Ascending aorta (tissue), 2 donors: ENCODE measurements at regions not wholly inside any gene's neighbourhood (a gene's known extent, or its start where the extent isn't known, plus 50 kb on each side); places are given as distances from the start of the nearest gene placed in this dataset.
"Not testable (repeated sequence)": the region's sequence is repeated elsewhere in the genome, so short reads cannot be mapped to it uniquely, and the experiment has no call there.

Experiments used
- DNase-seq, 2 donors: peaks; one replicate each; pipeline ENCODE4 v3.0.0-alpha.2; 2019; ENCODE audit warnings: low spot score in 2 of 2
- H3K27ac ChIP-seq, 2 donors: fragments of 200-600 bp; sonication (generic); one replicate each; pipeline ENCODE4 v1.5.1; 2016 to 2017; ENCODE audit warnings: mild to moderate bottlenecking in 1 of 2
- H3K27me3 ChIP-seq: fragments of 200-600 bp; sonication (generic); one replicate; pipeline ENCODE4 v1.5.1; 2017
- H3K36me3 ChIP-seq, 2 donors: fragments of 200-600 bp; sonication (generic); one replicate each; pipeline ENCODE4 v1.5.1; 2016
- H3K4me1 ChIP-seq, 2 donors: fragments of 200-600 bp; sonication (generic); one replicate each; pipeline ENCODE4 v1.5.1; 2016 to 2017; ENCODE audit warnings: mild to moderate bottlenecking in 1 of 2
- H3K4me3 ChIP-seq, 2 donors: fragments of 200-600 bp; sonication (generic); one replicate each; pipeline ENCODE4 v1.5.1; 2016 to 2017; ENCODE audit warnings: mild to moderate bottlenecking in 1 of 2
- H3K9me3 ChIP-seq, 2 donors: fragments of 200-600 bp; sonication (generic); one replicate each; pipeline ENCODE4 v1.5.1; 2016
- intact Hi-C: fragments of 100-400 bp; cut with DNase I; formaldehyde crosslinking; loops from one replicate; pipeline ENCODE4 v1.15.1; 2023
- TF ChIP-seq, protein P1 (sequence below), 3 experiments: fragments of 200-600 bp in 2 of 3; fragments of 450-650 bp in 1 of 3; sonication (generic) in 2 of 3; IDR thresholded peaks; one replicate each; pipeline ENCODE4 v1.5.1; 2016 to 2019; ENCODE audit warnings: antibody characterized with exemption in 3 of 3, mild to moderate bottlenecking in 1 of 3, moderate library complexity in 1 of 3

DNA sequence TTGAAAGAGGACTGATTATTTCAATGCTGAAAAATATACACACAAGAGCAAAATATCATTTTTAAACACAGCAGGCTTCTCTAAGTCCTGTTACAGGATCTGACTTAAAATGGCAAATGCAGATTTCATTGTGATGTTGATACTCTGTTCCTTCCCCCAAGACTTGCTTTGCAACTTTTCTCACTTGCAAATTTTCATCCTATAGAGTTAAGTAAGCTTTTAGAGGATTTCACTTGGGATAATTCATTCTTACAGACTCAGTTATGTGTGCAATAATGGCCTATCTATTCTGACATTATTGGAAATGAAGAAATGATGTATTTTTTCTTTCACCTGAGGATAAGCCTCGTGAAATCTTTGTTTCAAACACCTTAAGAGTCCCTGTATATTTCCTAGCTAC is 2403.2 kb downstream of the ARAP2 start:
- intact Hi-C loops: no loop called here
- Histone ChIP-seq H3K4me3 (no peak overlapping the region), H3K27ac (no peak overlapping the region), H3K36me3 (no peaks in the 10 kb centered on the region), H3K27me3 (no peaks in the 10 kb centered on the region), H3K9me3 (no peaks in the 10 kb centered on the region), H3K4me1 (no peaks in the 10 kb centered on the region)
- TF ChIP-seq, protein P1, sequence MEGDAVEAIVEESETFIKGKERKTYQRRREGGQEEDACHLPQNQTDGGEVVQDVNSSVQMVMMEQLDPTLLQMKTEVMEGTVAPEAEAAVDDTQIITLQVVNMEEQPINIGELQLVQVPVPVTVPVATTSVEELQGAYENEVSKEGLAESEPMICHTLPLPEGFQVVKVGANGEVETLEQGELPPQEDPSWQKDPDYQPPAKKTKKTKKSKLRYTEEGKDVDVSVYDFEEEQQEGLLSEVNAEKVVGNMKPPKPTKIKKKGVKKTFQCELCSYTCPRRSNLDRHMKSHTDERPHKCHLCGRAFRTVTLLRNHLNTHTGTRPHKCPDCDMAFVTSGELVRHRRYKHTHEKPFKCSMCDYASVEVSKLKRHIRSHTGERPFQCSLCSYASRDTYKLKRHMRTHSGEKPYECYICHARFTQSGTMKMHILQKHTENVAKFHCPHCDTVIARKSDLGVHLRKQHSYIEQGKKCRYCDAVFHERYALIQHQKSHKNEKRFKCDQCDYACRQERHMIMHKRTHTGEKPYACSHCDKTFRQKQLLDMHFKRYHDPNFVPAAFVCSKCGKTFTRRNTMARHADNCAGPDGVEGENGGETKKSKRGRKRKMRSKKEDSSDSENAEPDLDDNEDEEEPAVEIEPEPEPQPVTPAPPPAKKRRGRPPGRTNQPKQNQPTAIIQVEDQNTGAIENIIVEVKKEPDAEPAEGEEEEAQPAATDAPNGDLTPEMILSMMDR (IDR thresholded peaks at IDR 0.05): no peak
- no peak for DNase-seq

DNA sequence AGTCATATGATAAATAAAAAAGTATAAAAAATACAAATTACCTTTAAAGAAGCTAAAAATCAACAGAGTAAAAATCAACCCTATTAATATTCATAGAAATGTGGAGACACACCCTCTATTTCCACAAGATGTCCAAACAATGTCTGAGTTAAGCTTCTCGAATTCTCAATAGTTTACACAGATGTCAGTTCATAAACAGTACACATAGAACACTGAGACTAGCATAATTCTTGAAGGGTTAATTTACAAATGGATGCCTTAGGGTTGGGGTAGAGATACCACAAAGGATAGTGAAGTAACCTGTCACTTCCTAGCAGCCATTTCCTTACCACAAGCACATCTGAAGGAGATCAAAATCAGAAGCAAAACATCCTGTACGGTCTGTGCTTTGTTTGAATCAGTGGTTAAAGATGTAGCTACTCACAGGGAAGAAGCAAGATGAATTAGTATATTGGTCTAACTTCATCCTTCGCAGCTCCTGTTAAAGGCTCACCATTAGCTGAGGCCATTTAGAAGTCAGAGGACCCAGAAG is 2393.9 kb downstream of the ARAP2 start:
- DNase-seq: no peak
- TF ChIP-seq, protein P1 (IDR thresholded peaks at IDR 0.05): no peak
- no peak overlapping the region for H3K4me3 ChIP-seq
- intact Hi-C loops: no loop called here
- no peaks in the 10 kb centered on the region for H3K36me3 ChIP-seq
- H3K4me1 ChIP-seq: no peaks in the 10 kb centered on the region
- no peaks in the 10 kb centered on the region for H3K9me3 ChIP-seq
- H3K27ac ChIP-seq: no peak overlapping the region
- no peaks in the 10 kb centered on the region for H3K27me3 ChIP-seq

DNA sequence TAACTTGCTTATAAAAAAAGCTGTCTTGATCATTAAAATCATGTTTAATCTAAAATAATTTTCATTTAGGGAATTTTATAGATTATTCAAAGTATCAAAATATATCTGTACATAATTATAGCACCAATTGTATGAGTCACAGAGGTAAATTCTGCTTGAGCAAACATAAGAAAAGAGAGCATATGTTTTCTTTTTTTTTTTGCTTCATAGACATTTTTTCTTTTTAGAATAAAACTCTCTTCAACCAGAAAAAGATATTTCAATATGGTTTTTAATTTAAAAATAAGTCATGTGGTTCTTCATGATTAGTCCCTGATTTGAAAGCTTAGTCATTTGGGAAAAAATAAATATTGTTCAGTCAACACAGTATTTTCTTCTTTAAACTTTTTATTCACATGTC is 2390.6 kb downstream of the ARAP2 start:
- H3K27me3 ChIP-seq, H3K4me3 ChIP-seq, H3K27ac ChIP-seq, H3K4me1 ChIP-seq, intact Hi-C loops, H3K36me3 ChIP-seq, H3K9me3 ChIP-seq, DNase-seq: not testable (repeated sequence)

DNA sequence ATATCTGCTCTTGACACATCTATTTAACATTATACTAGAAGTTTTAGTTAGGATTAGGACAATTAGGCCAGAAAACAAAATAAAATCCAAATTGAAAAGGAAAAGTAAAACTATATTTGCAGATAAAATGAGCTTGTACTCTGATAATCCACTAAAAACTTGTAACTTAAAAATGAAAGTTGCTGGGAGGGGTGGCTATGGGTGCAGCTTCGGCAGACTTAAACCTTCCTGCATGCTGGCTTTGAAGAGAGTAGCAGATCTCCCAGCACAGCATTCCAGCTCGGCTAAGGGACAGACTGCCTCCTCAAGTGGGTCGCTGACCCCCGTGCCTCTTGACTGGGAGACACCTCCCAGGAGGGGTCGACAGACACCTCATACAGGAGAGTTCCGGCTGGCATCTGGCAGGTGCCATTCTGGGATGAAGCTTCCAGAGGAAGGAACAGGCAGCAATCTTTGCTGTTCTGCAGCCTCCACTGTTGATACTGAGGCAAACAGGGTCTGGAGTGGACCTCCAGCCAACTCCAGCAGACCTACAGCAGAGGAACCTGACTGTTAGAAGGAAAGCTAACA is 2379.9 kb downstream of the ARAP2 start:
- Histone ChIP-seq H3K36me3 (no peaks in the 10 kb centered on the region), H3K27me3 (no peaks in the 10 kb centered on the region), H3K4me3 (no peak overlapping the region), H3K27ac (no peak overlapping the region), H3K9me3 (no peaks in the 10 kb centered on the region), H3K4me1 (no peaks in the 10 kb centered on the region)
- TF ChIP-seq, protein P1 (IDR thresholded peaks at IDR 0.05): no peak
- no peak for DNase-seq
- intact Hi-C loops: no loop called here

DNA sequence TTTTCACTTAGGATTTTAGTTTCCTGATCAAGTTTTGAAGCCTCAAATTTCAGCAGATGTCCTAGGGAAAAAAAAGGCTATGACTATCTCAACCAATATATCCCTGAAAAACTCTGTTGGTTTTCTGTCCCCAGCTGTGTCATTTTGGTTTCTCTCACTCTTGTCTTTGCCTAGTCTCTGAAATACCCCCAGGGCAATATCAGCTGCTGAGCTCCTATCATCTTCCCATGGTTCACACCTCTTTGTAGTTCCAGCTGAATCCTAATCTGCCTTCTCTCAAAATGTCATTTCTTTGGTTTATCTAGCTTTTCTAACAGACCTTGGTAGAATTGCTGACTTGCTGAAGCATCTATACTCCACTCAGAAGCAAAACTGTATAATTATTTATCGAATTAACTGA is 2370.5 kb downstream of the ARAP2 start:
- Histone ChIP-seq H3K4me3 (no peak overlapping the region), H3K36me3 (no peaks in the 10 kb centered on the region), H3K27ac (no peak overlapping the region), H3K9me3 (no peaks in the 10 kb centered on the region), H3K4me1 (no peaks in the 10 kb centered on the region), H3K27me3 (no peaks in the 10 kb centered on the region)
- TF ChIP-seq, protein P1 (IDR thresholded peaks at IDR 0.05): no peak
- no peak for DNase-seq
- intact Hi-C loops: no loop called here

DNA sequence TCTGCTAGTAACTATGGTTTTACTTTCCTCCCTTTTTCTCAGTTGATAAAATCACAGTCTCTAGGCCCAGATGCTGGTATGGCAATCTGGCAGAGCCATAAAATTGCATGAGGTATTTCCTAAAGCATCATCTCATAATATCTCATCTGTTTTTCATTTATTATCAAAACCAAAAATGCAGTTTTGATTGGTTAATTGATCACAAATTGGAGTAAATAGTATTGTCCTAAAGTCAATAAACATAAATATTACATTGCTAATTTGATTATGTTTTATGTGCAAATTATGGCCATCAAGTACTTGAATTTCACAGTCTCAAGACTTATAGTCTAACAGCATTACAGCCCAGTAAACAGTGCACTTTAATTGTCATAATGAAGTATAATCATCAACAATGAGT is 2365.6 kb downstream of the ARAP2 start:
- intact Hi-C loops: no loop called here
- H3K4me1 ChIP-seq: no peaks in the 10 kb centered on the region
- no peaks in the 10 kb centered on the region for H3K36me3 ChIP-seq
- H3K27ac ChIP-seq: no peak overlapping the region
- DNase-seq: no peak
- no peaks in the 10 kb centered on the region for H3K27me3 ChIP-seq
- H3K4me3 ChIP-seq: no peak overlapping the region
- TF ChIP-seq, protein P1 (IDR thresholded peaks at IDR 0.05): no peak
- no peaks in the 10 kb centered on the region for H3K9me3 ChIP-seq
